HEK293 (cell line): ENCODE measurements at regions not wholly inside any gene's neighbourhood (a gene's known extent, or its start where the extent isn't known, plus 50 kb on each side); places are given as distances from the start of the nearest gene placed in this dataset.

Source experiments
- CTCF ChIA-PET: fragments of 350-600 bp; formaldehyde crosslinking; extraction: SDS; loops from one replicate; lab custom pipeline; 2021; ENCODE audit warnings: antibody characterized with exemption; lab: Yijun Ruan, JAX
- POLR2A ChIA-PET: fragments of 300-600 bp; formaldehyde crosslinking; extraction: SDS; loops from one replicate; lab custom pipeline; 2020; ENCODE audit warnings: antibody characterized with exemption, inconsistent platforms; lab: Yijun Ruan, JAX
- H3K27ac ChIP-seq: fragments of 200-500 bp; sonication (Bioruptor generic); 2 replicates; pipeline ENCODE4 v1.5.1; 2014; ENCODE audit warnings: low read depth, low read length, control low read depth, inconsistent platforms; ENCODE audit errors: extremely low read depth
- H3K36me3 ChIP-seq, 2 experiments: fragments of 200-500 bp in 1 of 2; sonication (Bioruptor generic) in 1 of 2; 1 replicate in 1 of 2; 2 replicates in 1 of 2; pipeline ENCODE4 v1.5.1; 2014 to 2017; ENCODE audit warnings: inconsistent platforms in 2 of 2, low read length in 2 of 2; ENCODE audit not compliant: control insufficient read depth in 2 of 2, insufficient read depth in 1 of 2
- H3K4me1 ChIP-seq: fragments of 200-500 bp; sonication (Bioruptor generic); 2 replicates; pipeline ENCODE4 v1.5.1; 2014; ENCODE audit warnings: mild to moderate bottlenecking, low read length, inconsistent platforms; ENCODE audit not compliant: control insufficient read depth, insufficient read depth
- H3K4me3 ChIP-seq: 2 replicates; pipeline ENCODE4 v1.5.1; 2011; ENCODE audit warnings: low read depth, mild to moderate bottlenecking, control low read depth, low read length, moderate library complexity
- H3K9me3 ChIP-seq: fragments of 200-500 bp; sonication (Bioruptor generic); 2 replicates; pipeline ENCODE4 v1.5.1; 2014; ENCODE audit warnings: low read depth, low read length, inconsistent platforms; ENCODE audit not compliant: control insufficient read depth, insufficient read depth
- EGR2 ChIP-seq: fragments of 450-650 bp; formaldehyde crosslinking; IDR thresholded peaks from 2 replicates; pipeline ENCODE4 v1.5.1; 2016; ENCODE audit warnings: low read depth, missing biosample characterization, missing genetic modification characterization
- GLIS1 ChIP-seq: fragments of 450-650 bp; formaldehyde crosslinking; IDR thresholded peaks from 2 replicates; pipeline ENCODE4 v1.5.1; 2016; ENCODE audit warnings: missing biosample characterization, missing genetic modification characterization
- HIC1 ChIP-seq: fragments of 450-650 bp; formaldehyde crosslinking; IDR thresholded peaks from 2 replicates; pipeline ENCODE4 v1.5.1; 2016; ENCODE audit warnings: missing biosample characterization, missing genetic modification characterization
- KLF8 ChIP-seq: fragments of 450-650 bp; formaldehyde crosslinking; IDR thresholded peaks from 2 replicates; pipeline ENCODE4 v1.5.1; 2016; ENCODE audit warnings: missing biosample characterization, missing genetic modification characterization
- PBX3 ChIP-seq: sonication (generic); formaldehyde crosslinking; IDR thresholded peaks from 2 replicates; pipeline ENCODE4 v1.8.1; 2022; ENCODE audit warnings: mild to moderate bottlenecking, moderate library complexity, missing genetic modification reagents
- ZBTB21 ChIP-seq: fragments of 450-650 bp; formaldehyde crosslinking; IDR thresholded peaks from 2 replicates; pipeline ENCODE4 v1.5.1; 2017; ENCODE audit warnings: missing biosample characterization, missing genetic modification characterization
- ZBTB49 ChIP-seq: fragments of 450-650 bp; formaldehyde crosslinking; IDR thresholded peaks from 2 replicates; pipeline ENCODE4 v1.5.1; 2016; ENCODE audit warnings: missing biosample characterization, missing genetic modification characterization, low read depth
- ZBTB6 ChIP-seq: fragments of 450-650 bp; formaldehyde crosslinking; IDR thresholded peaks from 2 replicates; pipeline ENCODE4 v1.5.1; 2017; ENCODE audit warnings: missing biosample characterization, missing genetic modification characterization
- ZBTB7A ChIP-seq: fragments of 450-650 bp; formaldehyde crosslinking; IDR thresholded peaks from 2 replicates; pipeline ENCODE4 v1.5.1; 2016; ENCODE audit warnings: low read depth, missing biosample characterization, missing genetic modification characterization
- ZFP69B ChIP-seq: fragments of 450-650 bp; formaldehyde crosslinking; IDR thresholded peaks from 2 replicates; pipeline ENCODE4 v1.5.1; 2016; ENCODE audit warnings: missing biosample characterization, missing genetic modification characterization
- ZNF140 ChIP-seq: fragments of 450-650 bp; formaldehyde crosslinking; IDR thresholded peaks from 2 replicates; pipeline ENCODE4 v1.5.1; 2016; ENCODE audit warnings: missing biosample characterization, missing genetic modification characterization
- ZNF155 ChIP-seq: fragments of 450-650 bp; formaldehyde crosslinking; IDR thresholded peaks from 2 replicates; pipeline ENCODE4 v1.5.1; 2016; ENCODE audit warnings: missing biosample characterization, missing genetic modification characterization
- ZNF239 ChIP-seq: fragments of 450-650 bp; formaldehyde crosslinking; IDR thresholded peaks from 2 replicates; pipeline ENCODE4 v1.5.1; 2016; ENCODE audit warnings: missing biosample characterization, missing genetic modification characterization
- ZNF354C ChIP-seq: fragments of 450-650 bp; formaldehyde crosslinking; IDR thresholded peaks from 2 replicates; pipeline ENCODE4 v1.5.1; 2016; ENCODE audit warnings: missing biosample characterization, missing genetic modification characterization, low read depth, borderline replicate concordance
- ZNF398 ChIP-seq: fragments of 450-650 bp; formaldehyde crosslinking; IDR thresholded peaks from 2 replicates; pipeline ENCODE4 v1.5.1; 2017; ENCODE audit warnings: missing biosample characterization, missing genetic modification characterization
- ZNF423 ChIP-seq: fragments of 450-650 bp; formaldehyde crosslinking; IDR thresholded peaks from 2 replicates; pipeline ENCODE4 v1.5.1; 2016; ENCODE audit warnings: missing biosample characterization, missing genetic modification characterization
- ZNF426 ChIP-seq: fragments of 450-650 bp; formaldehyde crosslinking; IDR thresholded peaks from 2 replicates; pipeline ENCODE4 v1.5.1; 2017; ENCODE audit warnings: missing biosample characterization, missing genetic modification characterization, mild to moderate bottlenecking, inconsistent platforms, moderate library complexity
- ZNF473 ChIP-seq: fragments of 450-650 bp; formaldehyde crosslinking; IDR thresholded peaks from 2 replicates; pipeline ENCODE4 v1.5.1; 2017; ENCODE audit warnings: missing biosample characterization, missing genetic modification characterization
- ZNF501 ChIP-seq: fragments of 450-650 bp; formaldehyde crosslinking; IDR thresholded peaks from 2 replicates; pipeline ENCODE4 v1.5.1; 2016; ENCODE audit warnings: missing biosample characterization, missing genetic modification characterization
- ZNF555 ChIP-seq: fragments of 450-650 bp; formaldehyde crosslinking; conservative IDR thresholded peaks from 2 replicates; pipeline ENCODE4 v1.5.1; 2017; ENCODE audit warnings: missing biosample characterization, mild to moderate bottlenecking, missing genetic modification characterization, inconsistent platforms
- ZNF621 ChIP-seq: fragments of 450-650 bp; formaldehyde crosslinking; IDR thresholded peaks from 2 replicates; pipeline ENCODE4 v1.5.1; 2017; ENCODE audit warnings: missing biosample characterization, missing genetic modification characterization
- ZNF623 ChIP-seq: fragments of 450-650 bp; formaldehyde crosslinking; IDR thresholded peaks from 2 replicates; pipeline ENCODE4 v1.5.1; 2016; ENCODE audit warnings: missing biosample characterization, missing genetic modification characterization
- ZNF629 ChIP-seq: fragments of 450-650 bp; formaldehyde crosslinking; IDR thresholded peaks from 2 replicates; pipeline ENCODE4 v1.5.1; 2017; ENCODE audit warnings: missing biosample characterization, missing genetic modification characterization
- ZNF677 ChIP-seq: fragments of 450-650 bp; IDR thresholded peaks from 2 replicates; pipeline ENCODE4 v1.5.0; 2018; ENCODE audit warnings: missing biosample characterization, mild to moderate bottlenecking, missing genetic modification characterization, moderate library complexity
- ZSCAN30 ChIP-seq: fragments of 450-650 bp; IDR thresholded peaks from 2 replicates; pipeline ENCODE4 v1.5.1; 2018; ENCODE audit warnings: missing biosample characterization, mild to moderate bottlenecking, missing genetic modification characterization, moderate library complexity
- ZSCAN5A ChIP-seq: fragments of 450-650 bp; formaldehyde crosslinking; IDR thresholded peaks from 2 replicates; pipeline ENCODE4 v1.5.1; 2016; ENCODE audit warnings: missing biosample characterization, missing genetic modification characterization

- POLR2A ChIA-PET, result no interaction called here
- TF ChIP-seq HIC1 (no peak), ZSCAN30 (no peak), ZNF239 (no peak), ZNF398 (tag by site-specific recombination) (no peak), PBX3 (CRISPR knock-in tag) (no peak), ZFP69B (tag by site-specific recombination) (no peak), ZNF555 (no peak), EGR2 (tag by site-specific recombination) (no peak), ZNF621 (tag by site-specific recombination) (no peak), ZNF473 (tag by site-specific recombination) (no peak), ZBTB21 (no peak), KLF8 (tag by site-specific recombination) (no peak), ZNF354C (no peak), ZNF623 (tag by site-specific recombination) (no peak), ZNF423 (no peak), ZNF426 (tag by site-specific recombination) (no peak), ZNF501 (tag by site-specific recombination) (no peak)
Observed at GRCh38 chr6:74320074-74320473, 624.1 kb downstream of the CD109 start.

GRCh38 chr6:74319292-74319691, 623.3 kb downstream of the CD109 start:
- H3K4me1 ChIP-seq, result no peaks in the 10 kb centered on the region
- H3K9me3 ChIP-seq, result no peaks in the 10 kb centered on the region
- no peak overlapping the region for H3K4me3 ChIP-seq
- ChIA-PET POLR2A (no interaction called here), CTCF (no interaction called here)
- H3K36me3 ChIP-seq, result no peaks in the 10 kb centered on the region
- H3K27ac ChIP-seq, result no peak overlapping the region
- TF ChIP-seq ZNF677, result no peak
- TF ChIP-seq ZNF140 (tag by site-specific recombination), result no peak
- no peak for TF ChIP-seq GLIS1
- no peak for TF ChIP-seq ZNF155
- TF ChIP-seq ZSCAN5A (tag by site-specific recombination), result no peak
- no peak for TF ChIP-seq ZBTB6 (tag by site-specific recombination)
- no peak for TF ChIP-seq ZBTB7A (tag by site-specific recombination)
- no peak for TF ChIP-seq ZNF629 (tag by site-specific recombination)
- TF ChIP-seq ZBTB49 (tag by site-specific recombination), result no peak

More at GRCh38 chr6:74320074-74320473, 624.1 kb downstream of the CD109 start:
- CTCF ChIA-PET, result no interaction called here
- Histone ChIP-seq H3K27ac (no peak overlapping the region), H3K4me1 (no peaks in the 10 kb centered on the region), H3K9me3 (no peaks in the 10 kb centered on the region), H3K4me3 (no peak overlapping the region), H3K36me3 (no peaks in the 10 kb centered on the region)
